H1 (cell line): ENCODE measurements at regions not wholly inside any gene's neighbourhood (a gene's known extent, or its start where the extent isn't known, plus 50 kb on each side); places are given as distances from the start of the nearest gene placed in this dataset.

ENCODE experiments used
- CTCF ChIA-PET: fragments of 300-600 bp; sonication (Branson Sonifier 250); formaldehyde crosslinking; loops from one replicate; lab custom pipeline; 2021; ENCODE audit not compliant: partially characterized antibody; lab: Charles Lee
- POLR2A ChIA-PET: fragments of 300-600 bp; sonication (Branson Sonifier 250); formaldehyde crosslinking; loops from one replicate; lab custom pipeline; 2021; ENCODE audit warnings: inconsistent platforms; ENCODE audit not compliant: partially characterized antibody; lab: Charles Lee
- DNase-seq, 2 experiments: peaks; one replicate each; pipeline versions ENCODE4 v3.0.0 to v3.0.0-alpha.2; 2010 to 2022; ENCODE audit warnings: low spot score in 2 of 2, low read depth in 1 of 2, mixed read lengths in 1 of 2
- FAIRE-seq: peaks from 2 replicates; lab custom pipeline; 2011; peaks lifted over from hg19 to GRCh38; lab: Jason Lieb, UNC
- H2AFZ ChIP-seq: 2 replicates; pipeline ENCODE4 v1.8.1; 2012; ENCODE audit warnings: low read length, inconsistent platforms
- H2AK5ac ChIP-seq: 2 replicates; pipeline ENCODE4 v1.6.1; 2013; ENCODE audit warnings: low read depth, low read length
- H2BK120ac ChIP-seq: replicated peaks from 2 replicates; pipeline ENCODE3; 2013; ENCODE audit warnings: low read depth, low read length, inconsistent platforms
- H2BK12ac ChIP-seq: 2 replicates; pipeline ENCODE4 v1.6.1; 2013; ENCODE audit warnings: low read depth, low read length
- H2BK15ac ChIP-seq: 2 replicates; pipeline ENCODE4 v1.6.1; 2013; ENCODE audit warnings: low read length
- H2BK20ac ChIP-seq: 2 replicates; pipeline ENCODE4 v1.6.1; 2013; ENCODE audit warnings: low read length
- H2BK5ac ChIP-seq: 2 replicates; pipeline ENCODE4 v1.6.1; 2013; ENCODE audit warnings: low read depth, low read length
- H3K14ac ChIP-seq: 2 replicates; pipeline ENCODE4 v1.6.1; 2013; ENCODE audit warnings: inconsistent platforms; ENCODE audit not compliant: insufficient read length
- H3K18ac ChIP-seq: 2 replicates; pipeline ENCODE4 v1.6.1; 2013; ENCODE audit warnings: low read length; ENCODE audit errors: extremely low read depth
- H3K23ac ChIP-seq: 2 replicates; pipeline ENCODE4 v1.6.1; 2013; ENCODE audit warnings: inconsistent platforms; ENCODE audit not compliant: insufficient read length
- H3K23me2 ChIP-seq: 2 replicates; pipeline ENCODE4 v1.6.1; 2013; ENCODE audit warnings: low read depth, low read length
- H3K27ac ChIP-seq: 2 replicates; pipeline ENCODE4 v1.6.1; 2011; ENCODE audit warnings: low read depth, low read length, inconsistent platforms
- H3K27me3 ChIP-seq, 4 experiments: replicated peaks in 1 of 4; 1 replicate in 1 of 4; 2 replicates in 3 of 4; pipeline versions ENCODE4 v1.6.1 to v1.8.1; 2011 to 2013; ENCODE audit warnings: low read length in 3 of 4, mild to moderate bottlenecking in 3 of 4, inconsistent platforms in 2 of 4, mixed read lengths in 2 of 4, moderate library complexity in 1 of 4; ENCODE audit not compliant: control insufficient read depth in 3 of 4, insufficient read depth in 3 of 4; ENCODE audit errors: extremely low read depth in 1 of 4
- H3K36me3 ChIP-seq, 4 experiments: 2 replicates each; pipeline versions ENCODE4 v1.6.1 to v1.8.1; 2011 to 2013; ENCODE audit warnings: mild to moderate bottlenecking in 4 of 4, low read length in 3 of 4, moderate library complexity in 2 of 4, control low read depth in 1 of 4, inconsistent platforms in 1 of 4; ENCODE audit not compliant: insufficient read depth in 4 of 4, control insufficient read depth in 2 of 4
- H3K4ac ChIP-seq: replicated peaks from 2 replicates; pipeline ENCODE3; 2013; ENCODE audit warnings: low read length, low read depth, mixed read lengths, inconsistent platforms; ENCODE audit not compliant: insufficient read length
- H3K4me1 ChIP-seq, 4 experiments: replicated peaks in 1 of 4; 1 replicate in 1 of 4; 2 replicates in 3 of 4; pipeline versions ENCODE4 v1.6.1 to v1.8.1; 2011 to 2013; ENCODE audit warnings: low read length in 3 of 4, inconsistent platforms in 2 of 4, mixed read lengths in 1 of 4; ENCODE audit not compliant: insufficient read depth in 4 of 4, control insufficient read depth in 3 of 4
- H3K4me2 ChIP-seq, 2 experiments: 2 replicates each; pipeline versions ENCODE4 v1.6.1 to v1.8.1; 2011 to 2013; ENCODE audit warnings: low read depth in 2 of 2, low read length in 2 of 2, control low read depth in 1 of 2, inconsistent platforms in 1 of 2, mild to moderate bottlenecking in 1 of 2; ENCODE audit not compliant: insufficient read depth in 1 of 2
- H3K4me3 ChIP-seq, 4 experiments: fragments of 200-600, 300-600 bp in 1 of 4; sonication (generic), shearing (Covaris generic), sonication (Bioruptor Twin) in 1 of 4; 2 replicates each; pipeline versions ENCODE4 v1.5.1 to v1.8.1; 2011 to 2016; ENCODE audit warnings: low read length in 4 of 4, low read depth in 3 of 4, control low read depth in 2 of 4, inconsistent platforms in 2 of 4, mild to moderate bottlenecking in 2 of 4, mixed read lengths in 1 of 4, moderate library complexity in 1 of 4; ENCODE audit not compliant: insufficient read depth in 2 of 4; ENCODE audit errors: extremely low read depth in 1 of 4
- H3K56ac ChIP-seq: replicated peaks from 2 replicates; pipeline ENCODE3; 2013; ENCODE audit warnings: low read depth, mild to moderate bottlenecking, mixed read lengths, low read length, inconsistent platforms; ENCODE audit not compliant: insufficient read length
- H3K79me1 ChIP-seq: 2 replicates; pipeline ENCODE4 v1.6.1; 2013; ENCODE audit warnings: low read depth, low read length, control low read depth
- H3K79me2 ChIP-seq, 2 experiments: 2 replicates each; pipeline versions ENCODE4 v1.6.1 to v1.8.1; 2012 to 2013; ENCODE audit warnings: low read length in 2 of 2, mild to moderate bottlenecking in 2 of 2, inconsistent platforms in 1 of 2; ENCODE audit not compliant: insufficient read depth in 2 of 2, control insufficient read depth in 1 of 2
- H3K9ac ChIP-seq, 4 experiments: replicated peaks in 1 of 4; 1 replicate in 1 of 4; 2 replicates in 3 of 4; pipeline versions ENCODE4 v1.6.1 to v1.8.1; 2011 to 2013; ENCODE audit warnings: low read depth in 3 of 4, low read length in 3 of 4, control low read depth in 2 of 4, mild to moderate bottlenecking in 2 of 4, moderate library complexity in 2 of 4, inconsistent platforms in 1 of 4; ENCODE audit errors: extremely low read depth in 1 of 4
- H3K9me3 ChIP-seq, 2 experiments: 2 replicates each; pipeline versions ENCODE4 v1.6.1 to v1.8.1; 2012 to 2013; ENCODE audit warnings: mild to moderate bottlenecking in 2 of 2, moderate library complexity in 2 of 2, control low read depth in 1 of 2, inconsistent platforms in 1 of 2, low read depth in 1 of 2, low read length in 1 of 2, mixed read lengths in 1 of 2; ENCODE audit not compliant: insufficient read depth in 2 of 2
- H4K20me1 ChIP-seq, 2 experiments: replicated peaks in 1 of 2; 2 replicates each; pipeline versions ENCODE3 to v1.8.1; 2011 to 2013; ENCODE audit warnings: inconsistent platforms in 2 of 2, low read length in 2 of 2, mild to moderate bottlenecking in 1 of 2; ENCODE audit not compliant: insufficient read depth in 2 of 2, control insufficient read depth in 1 of 2
- H4K5ac ChIP-seq: 2 replicates; pipeline ENCODE4 v1.6.1; 2013; ENCODE audit warnings: low read length, low read depth, mixed read lengths, inconsistent platforms; ENCODE audit not compliant: insufficient read length
- H4K8ac ChIP-seq: 2 replicates; pipeline ENCODE4 v1.8.0; 2013; ENCODE audit warnings: mild to moderate bottlenecking, moderate library complexity, low read length, inconsistent platforms; ENCODE audit not compliant: insufficient read depth; ENCODE audit errors: extremely low read depth
- H4K91ac ChIP-seq: replicated peaks from 2 replicates; pipeline ENCODE3; 2013; ENCODE audit warnings: low read length, mixed read lengths, inconsistent platforms; ENCODE audit not compliant: insufficient read length
- BRCA1 ChIP-seq: IDR thresholded peaks from 2 replicates; pipeline ENCODE4 v1.6.1; 2012; ENCODE audit warnings: low read depth, low read length, improper control_type of control experiment
- KDM5A ChIP-seq: fragments of 200-600 bp; IDR thresholded peaks from 2 replicates; pipeline ENCODE4 v1.7.1; 2012; ENCODE audit warnings: mild to moderate bottlenecking, low read length, inconsistent platforms, mixed read lengths
- RFX5 ChIP-seq: IDR thresholded peaks from 2 replicates; pipeline ENCODE4 v1.6.1; 2011; ENCODE audit warnings: low read depth, low read length, improper control_type of control experiment, borderline replicate concordance
- SP2 ChIP-seq: IDR thresholded peaks from 2 replicates; pipeline ENCODE4 v1.6.1; 2012; ENCODE audit warnings: mild to moderate bottlenecking, low read length, inconsistent platforms
- TAF1 ChIP-seq: IDR thresholded peaks from 2 replicates; pipeline ENCODE4 v1.6.1; 2011; ENCODE audit warnings: mild to moderate bottlenecking, low read depth, low read length
- TAF7 ChIP-seq: optimal IDR thresholded peaks from 2 replicates; pipeline ENCODE3; 2011; ENCODE audit warnings: low read depth, mild to moderate bottlenecking, inconsistent platforms, low read length, moderate library complexity, borderline replicate concordance
- YY1 ChIP-seq: IDR thresholded peaks from 2 replicates; pipeline ENCODE4 v1.6.1; 2011; ENCODE audit warnings: low read depth, mild to moderate bottlenecking, low read length
- WGBS, 2 experiments: shearing (Covaris generic) in 1 of 2; methylation state at CpG; one replicate each; pipeline versions ENCODE4 v1.1.6 to v1.1.7; 2013 to 2015; ENCODE audit warnings: low lambda C conversion rate in 2 of 2, mixed read lengths in 2 of 2, inconsistent platforms in 1 of 2, low coverage in 1 of 2, missing lambda C conversion rate in 1 of 2; ENCODE audit not compliant: insufficient replicate concordance in 2 of 2, insufficient coverage in 1 of 2, insufficient read length in 1 of 2; ENCODE audit errors: extremely low coverage in 1 of 2, missing lambda C conversion rate in 1 of 2; 5-methylcytosine and 5-hydroxymethylcytosine counted together
- TF ChIP-seq, protein P1 (sequence below), 3 experiments: IDR thresholded peaks; 1 replicate in 2 of 3; 2 replicates in 1 of 3; pipeline versions ENCODE4 v1.5.1 to v1.6.1; 2011; ENCODE audit warnings: low read length in 3 of 3, mild to moderate bottlenecking in 3 of 3, inconsistent platforms in 2 of 3, low read depth in 1 of 3, moderate library complexity in 1 of 3; ENCODE audit not compliant: insufficient read depth in 1 of 3; ENCODE audit errors: control extremely low read depth in 1 of 3
- TF ChIP-seq, protein P2 (sequence below): IDR thresholded peaks from 2 replicates; pipeline ENCODE4 v1.6.1; 2011; ENCODE audit warnings: low read depth, mild to moderate bottlenecking, low read length; ENCODE audit not compliant: insufficient read depth
- TF ChIP-seq, protein P3 (sequence below): IDR thresholded peaks from 2 replicates; pipeline ENCODE4 v1.6.1; 2011; ENCODE audit warnings: low read length, improper control_type of control experiment

DNA sequence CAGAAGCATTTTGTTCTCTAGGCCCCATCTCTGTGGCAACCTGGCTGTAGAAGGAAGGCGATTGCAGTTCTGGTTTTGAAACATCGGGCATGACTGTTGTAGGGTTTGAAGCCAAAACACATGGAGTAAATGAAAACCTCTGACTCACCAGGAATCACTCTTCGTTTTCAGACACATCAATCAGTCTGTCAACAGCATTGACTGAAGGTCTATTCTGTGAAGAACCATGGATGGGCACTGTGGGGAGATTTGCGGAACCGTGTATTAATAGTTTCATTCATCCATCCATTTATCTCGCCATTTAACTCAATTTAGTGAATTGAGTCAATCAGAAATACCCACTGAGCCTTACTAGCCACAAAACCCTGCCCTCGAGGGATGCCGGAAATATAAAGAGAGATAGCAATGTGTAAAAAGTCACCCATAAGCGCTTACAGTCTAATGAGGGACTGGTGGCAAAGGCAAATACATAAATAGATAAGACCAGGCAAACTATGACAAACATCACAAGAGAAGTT is 364.6 kb upstream of the PROX1 start:
- Histone ChIP-seq H3K36me3 (no peaks in the 10 kb centered on the region), H2BK5ac (no peak overlapping the region), H4K5ac (no peak overlapping the region), H3K79me1 (no peaks in the 10 kb centered on the region), H3K18ac (no peak overlapping the region), H3K4ac (no peak overlapping the region), H3K9ac (no peak overlapping the region), H3K14ac (no peak overlapping the region), H3K4me3 (no peak overlapping the region), H2BK15ac (no peak overlapping the region), H3K4me1 (no peaks in the 10 kb centered on the region), H2BK120ac (no peak overlapping the region), H4K91ac (no peak overlapping the region), H4K20me1 (no peaks in the 10 kb centered on the region), H3K56ac (no peak overlapping the region), H3K23ac (no peak overlapping the region), H3K4me2 (no peak overlapping the region), H3K9me3 (no peaks in the 10 kb centered on the region), H2AFZ (no peak overlapping the region), H2BK20ac (no peak overlapping the region), H3K27me3 (no peaks in the 10 kb centered on the region), H3K79me2 (no peaks in the 10 kb centered on the region), H4K8ac (no peak overlapping the region), H3K27ac (no peak overlapping the region), H2BK12ac (no peak overlapping the region), H2AK5ac (no peak overlapping the region), H3K23me2 (no peaks in the 10 kb centered on the region)
- TF ChIP-seq BRCA1, result no peak
- TF ChIP-seq, protein P1, sequence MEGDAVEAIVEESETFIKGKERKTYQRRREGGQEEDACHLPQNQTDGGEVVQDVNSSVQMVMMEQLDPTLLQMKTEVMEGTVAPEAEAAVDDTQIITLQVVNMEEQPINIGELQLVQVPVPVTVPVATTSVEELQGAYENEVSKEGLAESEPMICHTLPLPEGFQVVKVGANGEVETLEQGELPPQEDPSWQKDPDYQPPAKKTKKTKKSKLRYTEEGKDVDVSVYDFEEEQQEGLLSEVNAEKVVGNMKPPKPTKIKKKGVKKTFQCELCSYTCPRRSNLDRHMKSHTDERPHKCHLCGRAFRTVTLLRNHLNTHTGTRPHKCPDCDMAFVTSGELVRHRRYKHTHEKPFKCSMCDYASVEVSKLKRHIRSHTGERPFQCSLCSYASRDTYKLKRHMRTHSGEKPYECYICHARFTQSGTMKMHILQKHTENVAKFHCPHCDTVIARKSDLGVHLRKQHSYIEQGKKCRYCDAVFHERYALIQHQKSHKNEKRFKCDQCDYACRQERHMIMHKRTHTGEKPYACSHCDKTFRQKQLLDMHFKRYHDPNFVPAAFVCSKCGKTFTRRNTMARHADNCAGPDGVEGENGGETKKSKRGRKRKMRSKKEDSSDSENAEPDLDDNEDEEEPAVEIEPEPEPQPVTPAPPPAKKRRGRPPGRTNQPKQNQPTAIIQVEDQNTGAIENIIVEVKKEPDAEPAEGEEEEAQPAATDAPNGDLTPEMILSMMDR (IDR thresholded peaks at IDR 0.05; ENCODE audit: control extremely low read depth in 1 of 3, insufficient read depth in 1 of 3, low read depth in 1 of 3, low read length in 3 of 3), result no peak
- TF ChIP-seq, protein P2, sequence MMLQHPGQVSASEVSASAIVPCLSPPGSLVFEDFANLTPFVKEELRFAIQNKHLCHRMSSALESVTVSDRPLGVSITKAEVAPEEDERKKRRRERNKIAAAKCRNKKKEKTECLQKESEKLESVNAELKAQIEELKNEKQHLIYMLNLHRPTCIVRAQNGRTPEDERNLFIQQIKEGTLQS, result no peak
- no peak for TF ChIP-seq TAF7
- TF ChIP-seq KDM5A, result no peak
- TF ChIP-seq, protein P3, sequence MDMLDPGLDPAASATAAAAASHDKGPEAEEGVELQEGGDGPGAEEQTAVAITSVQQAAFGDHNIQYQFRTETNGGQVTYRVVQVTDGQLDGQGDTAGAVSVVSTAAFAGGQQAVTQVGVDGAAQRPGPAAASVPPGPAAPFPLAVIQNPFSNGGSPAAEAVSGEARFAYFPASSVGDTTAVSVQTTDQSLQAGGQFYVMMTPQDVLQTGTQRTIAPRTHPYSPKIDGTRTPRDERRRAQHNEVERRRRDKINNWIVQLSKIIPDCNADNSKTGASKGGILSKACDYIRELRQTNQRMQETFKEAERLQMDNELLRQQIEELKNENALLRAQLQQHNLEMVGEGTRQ, result no peak
- TF ChIP-seq YY1, result no peak
- no peak for TF ChIP-seq TAF1
- TF ChIP-seq RFX5, result no peak
- TF ChIP-seq SP2, result no peak
- no peak for FAIRE-seq
- no peak for DNase-seq
- POLR2A ChIA-PET, result no interaction called here
- 91% methylated on average over 9 of the region's 9 CpGs; no CpG with 5 or more reads in 1 of the 2 experiments for WGBS, 2 experiments
- CTCF ChIA-PET, result interaction anchor here (0.6 kb wide), 1 partner anchor 81 kb away, joined by 3 read pairs; no protein-coding TSS in a partner anchor
